Adrenal gland (tissue), 9 donors: ENCODE measurements at regions not wholly inside any gene's neighbourhood (a gene's known extent, or its start where the extent isn't known, plus 50 kb on each side); places are given as distances from the start of the nearest gene placed in this dataset.

ENCODE experiments used
- DNase-seq, 7 donors: peaks; one replicate each; pipeline ENCODE4 v3.0.0-alpha.2; 2019 to 2020
- H3K27ac ChIP-seq, 5 donors: fragments of 200-600 bp; sonication (generic) in 4 of 5; 1 replicate in 3 of 5; 2 replicates in 2 of 5; pipeline versions ENCODE4 v1.5.1 to v1.8.0; 2016 to 2020; ENCODE audit warnings: mild to moderate bottlenecking in 1 of 5
- H3K27me3 ChIP-seq: fragments of 200-600 bp; 2 replicates; pipeline ENCODE4 v1.8.0; 2021
- H3K36me3 ChIP-seq, 2 donors: fragments of 200-600 bp; replicated peaks in 1 of 2; 1 replicate in 1 of 2; 2 replicates in 1 of 2; pipeline versions ENCODE4 v1.5.1 to v1.8.0; 2018 to 2022
- H3K4me1 ChIP-seq, 2 donors: fragments of 200-600 bp; replicated peaks in 1 of 2; 1 replicate in 1 of 2; 2 replicates in 1 of 2; pipeline versions ENCODE4 v1.5.1 to v1.8.0; 2018 to 2021
- H3K4me3 ChIP-seq, 4 donors: fragments of 200-600 bp; sonication (generic) in 3 of 4; one replicate each; pipeline ENCODE4 v1.5.1; 2016 to 2018
- H3K9me3 ChIP-seq, 3 donors: fragments of 200-600 bp; sonication (generic) in 1 of 3; replicated peaks in 1 of 3; 1 replicate in 2 of 3; 2 replicates in 1 of 3; pipeline versions ENCODE4 v1.5.1 to v1.8.0; 2016 to 2021
- POLR2A ChIP-seq, 2 donors: fragments of 450-650 bp; IDR thresholded peaks; one replicate each; pipeline ENCODE4 v1.6.1; 2017; ENCODE audit warnings: antibody characterized with exemption in 2 of 2, mild to moderate bottlenecking in 2 of 2, moderate library complexity in 1 of 2
- WGBS, 4 donors: extraction: QIAGEN DNeasy Blood & Tissue Kit in 2 of 4; methylation state at CpG; one replicate each; pipeline versions ENCODE4 v1.1.5 to v1.1.7; 2013 to 2017; 5-methylcytosine and 5-hydroxymethylcytosine counted together
- intact Hi-C, 2 donors: fragments of 100-400 bp; cut with DNase I; formaldehyde crosslinking; loops; one replicate each; pipeline versions ENCODE4 v1.14.1 to v1.15.0; 2022 to 2023
- TF ChIP-seq, protein P1 (sequence below), 6 experiments: fragments of 450-650 bp in 4 of 6; fragments of 200-600 bp in 2 of 6; sonication (generic) in 1 of 6; IDR thresholded peaks; 1 replicate in 5 of 6; 2 replicates in 1 of 6; pipeline versions ENCODE4 v1.5.1 to v1.8.0; 2016 to 2021; ENCODE audit warnings: antibody characterized with exemption in 6 of 6, mild to moderate bottlenecking in 2 of 6, moderate library complexity in 1 of 6
- donor health status: healthy with polysubstance abuse.
- donor health status: Bipolar disorder and iron deficiency.
- donor health status: DM: yes; HTN: yes; CAD: no.
- donor health status: DM: no; HTN: no; CAD: no.
- donor health status: DM: no; HTN: no; CAD: no.

DNA sequence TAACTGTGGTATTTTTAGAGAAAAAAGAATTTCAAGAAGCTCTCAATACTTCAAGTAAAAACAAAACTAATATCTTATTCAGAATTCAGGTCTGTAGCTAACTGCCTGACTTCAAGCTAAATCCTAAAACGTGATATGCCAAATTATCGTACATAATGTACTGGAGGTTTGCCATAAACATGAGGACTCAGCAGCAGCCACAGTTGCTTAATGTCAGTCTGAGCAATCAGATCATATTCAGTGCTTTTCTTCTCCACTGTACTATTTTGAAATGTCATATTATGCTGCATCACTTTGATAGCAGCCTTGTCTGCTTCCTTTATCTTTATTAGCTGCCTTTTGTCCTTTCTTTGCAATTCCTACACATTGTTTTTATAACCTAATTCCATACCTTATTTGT lies 265.1 kb upstream of the EDNRB start:
- TF ChIP-seq, protein P1, sequence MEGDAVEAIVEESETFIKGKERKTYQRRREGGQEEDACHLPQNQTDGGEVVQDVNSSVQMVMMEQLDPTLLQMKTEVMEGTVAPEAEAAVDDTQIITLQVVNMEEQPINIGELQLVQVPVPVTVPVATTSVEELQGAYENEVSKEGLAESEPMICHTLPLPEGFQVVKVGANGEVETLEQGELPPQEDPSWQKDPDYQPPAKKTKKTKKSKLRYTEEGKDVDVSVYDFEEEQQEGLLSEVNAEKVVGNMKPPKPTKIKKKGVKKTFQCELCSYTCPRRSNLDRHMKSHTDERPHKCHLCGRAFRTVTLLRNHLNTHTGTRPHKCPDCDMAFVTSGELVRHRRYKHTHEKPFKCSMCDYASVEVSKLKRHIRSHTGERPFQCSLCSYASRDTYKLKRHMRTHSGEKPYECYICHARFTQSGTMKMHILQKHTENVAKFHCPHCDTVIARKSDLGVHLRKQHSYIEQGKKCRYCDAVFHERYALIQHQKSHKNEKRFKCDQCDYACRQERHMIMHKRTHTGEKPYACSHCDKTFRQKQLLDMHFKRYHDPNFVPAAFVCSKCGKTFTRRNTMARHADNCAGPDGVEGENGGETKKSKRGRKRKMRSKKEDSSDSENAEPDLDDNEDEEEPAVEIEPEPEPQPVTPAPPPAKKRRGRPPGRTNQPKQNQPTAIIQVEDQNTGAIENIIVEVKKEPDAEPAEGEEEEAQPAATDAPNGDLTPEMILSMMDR (IDR thresholded peaks at IDR 0.05), result no peak
- no peak for TF ChIP-seq POLR2A (IDR thresholded peaks at IDR 0.05)
- no peaks in the 10 kb centered on the region for H3K9me3 ChIP-seq
- no peaks in the 10 kb centered on the region for H3K4me1 ChIP-seq
- H3K27ac ChIP-seq, result no peak overlapping the region
- no peak for DNase-seq
- WGBS, 4 donors, result 42 to 61% (median 51%) methylated on average over 2 of the region's 2 CpGs
- H3K36me3 ChIP-seq, result no peaks in the 10 kb centered on the region
- no peak overlapping the region for H3K4me3 ChIP-seq
- intact Hi-C loops, result no loop called here
- H3K27me3 ChIP-seq, result no peaks in the 10 kb centered on the region

DNA sequence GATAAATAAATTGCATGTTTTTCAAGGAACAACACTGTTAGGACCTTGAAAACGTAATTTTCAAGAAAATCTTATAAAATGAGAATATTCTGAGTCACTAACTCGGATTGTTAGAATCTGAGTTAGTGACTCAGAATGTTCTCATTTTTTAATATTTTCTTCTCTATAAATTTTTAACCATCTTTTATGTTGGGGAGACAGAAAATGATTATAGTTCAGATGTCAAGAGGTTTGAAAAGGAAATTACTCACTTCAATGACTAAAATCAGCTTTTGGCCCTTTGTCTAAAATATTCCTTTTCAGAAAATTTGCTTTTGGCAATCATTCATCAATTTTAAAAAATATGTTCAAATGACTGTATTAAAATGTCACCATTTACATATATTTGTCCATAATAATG lies 264.2 kb upstream of the EDNRB start:
- H3K4me1 ChIP-seq, result no peaks in the 10 kb centered on the region
- H3K4me3 ChIP-seq, result no peak overlapping the region
- H3K27me3 ChIP-seq, result no peaks in the 10 kb centered on the region
- TF ChIP-seq, protein P1 (IDR thresholded peaks at IDR 0.05), result no peak
- TF ChIP-seq POLR2A (IDR thresholded peaks at IDR 0.05), result no peak
- WGBS, 4 donors, result 40 to 58% (median 49%) methylated on average over 2 of the region's 2 CpGs
- intact Hi-C loops, result no loop called here
- H3K27ac ChIP-seq, result no peak overlapping the region
- no peak for DNase-seq
- H3K9me3 ChIP-seq, result no peaks in the 10 kb centered on the region
- no peaks in the 10 kb centered on the region for H3K36me3 ChIP-seq

DNA sequence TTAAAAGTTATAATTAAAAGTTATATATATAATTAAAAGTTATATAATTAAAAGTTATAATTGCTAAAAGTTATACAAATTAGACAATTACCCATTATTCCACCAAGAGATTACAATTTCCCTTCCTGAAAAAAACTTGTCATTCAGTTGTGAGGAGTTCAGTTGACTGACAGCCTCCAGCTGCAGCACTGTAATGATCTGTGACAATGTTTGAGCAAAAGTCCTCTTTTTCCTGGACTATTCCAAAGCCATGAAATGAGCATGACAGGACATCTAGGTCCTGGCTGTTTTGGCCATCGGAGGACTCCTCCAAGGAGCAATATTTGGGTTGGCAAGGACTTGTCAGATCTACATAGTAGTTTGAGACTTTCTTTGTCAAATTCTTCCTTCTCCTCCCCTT lies 258.7 kb upstream of the EDNRB start:
- no peaks in the 10 kb centered on the region for H3K9me3 ChIP-seq
- no peak for DNase-seq
- WGBS, 4 donors, result 73 to 100% (median 86%) methylated on average over 1 of the region's 1 CpG
- TF ChIP-seq, protein P1 (IDR thresholded peaks at IDR 0.05), result no peak
- TF ChIP-seq POLR2A (IDR thresholded peaks at IDR 0.05), result no peak
- no peak overlapping the region for H3K27ac ChIP-seq
- no peaks in the 10 kb centered on the region for H3K27me3 ChIP-seq
- no peak overlapping the region for H3K4me3 ChIP-seq
- intact Hi-C loops, result no loop called here
- H3K36me3 ChIP-seq, result no peaks in the 10 kb centered on the region
- no peaks in the 10 kb centered on the region for H3K4me1 ChIP-seq

DNA sequence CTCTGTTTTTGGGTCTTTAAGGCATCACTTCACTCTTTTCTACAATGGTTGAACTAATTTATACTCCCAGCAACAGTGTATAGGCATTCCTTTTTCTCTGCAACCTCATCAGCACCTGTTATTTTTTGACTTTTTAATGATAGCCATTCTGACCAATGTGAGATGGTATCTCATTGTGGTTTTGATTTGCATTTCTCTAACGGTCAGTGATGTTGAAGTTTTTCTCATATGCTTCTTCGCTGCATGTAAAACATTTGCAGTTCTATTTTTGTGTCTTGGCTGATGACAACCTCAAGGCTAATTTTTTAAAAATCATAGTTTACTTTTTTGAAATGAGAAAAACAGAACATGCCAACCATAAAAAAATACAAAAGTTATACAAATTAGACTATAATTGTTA lies 258.2 kb upstream of the EDNRB start:
- Histone ChIP-seq H3K4me3 (no peak overlapping the region), H3K27me3 (no peaks in the 10 kb centered on the region), H3K9me3 (no peaks in the 10 kb centered on the region), H3K36me3 (no peaks in the 10 kb centered on the region), H3K4me1 (no peaks in the 10 kb centered on the region), H3K27ac (no peak overlapping the region)
- 67 to 74% (median 71%) methylated on average over 2 of the region's 2 CpGs for WGBS, 4 donors
- intact Hi-C loops, result no loop called here
- TF ChIP-seq, protein P1 (IDR thresholded peaks at IDR 0.05), result no peak
- TF ChIP-seq POLR2A (IDR thresholded peaks at IDR 0.05), result no peak
- no peak for DNase-seq
